Central memory CD4-positive, alpha-beta T cell (primary cell): ENCODE measurements at regions not wholly inside any gene's neighbourhood (a gene's known extent, or its start where the extent isn't known, plus 50 kb on each side); places are given as distances from the start of the nearest gene placed in this dataset.

Experiments
- DNase-seq: peaks from one replicate; pipeline ENCODE4 v3.0.0; 2022

GRCh38 chr18:68623342-68623741 lies 91.6 kb downstream of the TMX3 start:
- peak; percentile 2 for DNase-seq

- no peak for DNase-seq
These were observed 103.6 kb downstream of the TMX3 start for GRCh38 chr18:68611311-68611710.

- no peak for DNase-seq
These were observed 105.9 kb downstream of the TMX3 start for GRCh38 chr18:68608851-68609490.

- no peak for DNase-seq
These were observed 107.1 kb downstream of the TMX3 start for GRCh38 chr18:68607852-68608251.

DNA sequence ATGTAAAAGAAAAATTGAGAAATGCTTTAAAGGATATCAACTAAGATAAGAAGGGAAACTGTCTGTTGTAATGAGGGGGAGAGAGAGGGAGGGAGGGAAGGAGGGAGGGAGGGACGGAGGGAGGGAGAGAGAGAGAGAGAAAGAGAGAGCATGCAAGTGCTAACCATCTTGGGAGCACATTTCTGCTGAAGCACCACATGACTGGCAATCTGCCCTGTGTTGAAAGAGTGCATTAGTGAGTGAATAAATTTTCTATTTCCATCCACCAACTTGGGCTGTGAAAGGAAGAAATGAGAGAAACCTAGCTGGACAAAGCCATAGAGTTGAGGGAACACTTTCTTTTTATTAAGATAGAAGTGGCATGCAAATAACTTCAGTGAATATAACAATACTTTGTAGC lies 110.7 kb downstream of the TMX3 start:
- DNase-seq, result no peak

DNA sequence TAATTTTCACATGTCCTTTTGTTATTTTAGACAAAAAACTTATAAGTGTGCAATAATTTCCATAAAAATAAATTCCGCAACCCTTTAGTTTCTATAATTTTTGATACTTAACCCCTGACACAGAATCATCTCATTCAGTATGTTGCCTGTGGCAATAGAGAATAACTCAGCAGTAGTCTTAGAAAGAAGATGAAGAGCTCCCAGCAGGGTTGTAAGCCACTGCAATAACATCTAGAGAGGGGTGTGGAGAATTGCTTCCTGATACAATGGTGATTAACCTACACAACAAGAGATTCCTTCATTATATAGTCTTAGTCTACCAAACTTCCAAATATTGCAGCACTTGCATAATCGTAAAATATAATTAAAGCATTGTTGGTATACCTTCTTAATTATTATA lies 118.9 kb downstream of the TMX3 start:
- DNase-seq, result no peak

GRCh38 chr18:68588169-68588568 lies 126.7 kb downstream of the TMX3 start:
- DNase-seq, result no peak

DNA sequence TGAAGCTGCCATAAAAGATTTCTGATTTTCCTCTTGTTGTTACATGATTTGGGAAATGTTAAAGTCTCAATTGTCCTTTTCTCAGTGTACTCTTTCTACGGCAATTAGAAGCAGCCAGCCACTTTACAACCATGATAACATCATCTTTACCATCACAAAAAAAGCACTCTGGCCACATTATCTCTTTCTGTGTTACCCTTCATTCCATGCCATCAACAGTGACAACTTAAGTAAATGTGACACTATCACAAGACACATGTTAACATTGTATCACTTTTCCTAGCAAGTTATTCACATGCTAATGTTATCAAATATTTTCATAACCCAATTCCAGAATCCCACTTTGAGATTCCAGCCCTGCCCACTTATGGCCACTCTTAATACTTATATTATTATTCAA lies 131.2 kb downstream of the TMX3 start:
- no peak for DNase-seq

- no peak for DNase-seq
These were observed 140.6 kb downstream of the TMX3 start for GRCh38 chr18:68574311-68574710.

GRCh38 chr18:68569936-68570335 lies 145.0 kb downstream of the TMX3 start:
- DNase-seq, result no peak

- no peak for DNase-seq
These were observed 146.3 kb downstream of the TMX3 start for GRCh38 chr18:68568364-68569155.

GRCh38 chr18:68566991-68567390 lies 147.9 kb downstream of the TMX3 start:
- no peak for DNase-seq

- DNase-seq, result no peak
These were observed 149.9 kb downstream of the TMX3 start for GRCh38 chr18:68564961-68565360.

DNA sequence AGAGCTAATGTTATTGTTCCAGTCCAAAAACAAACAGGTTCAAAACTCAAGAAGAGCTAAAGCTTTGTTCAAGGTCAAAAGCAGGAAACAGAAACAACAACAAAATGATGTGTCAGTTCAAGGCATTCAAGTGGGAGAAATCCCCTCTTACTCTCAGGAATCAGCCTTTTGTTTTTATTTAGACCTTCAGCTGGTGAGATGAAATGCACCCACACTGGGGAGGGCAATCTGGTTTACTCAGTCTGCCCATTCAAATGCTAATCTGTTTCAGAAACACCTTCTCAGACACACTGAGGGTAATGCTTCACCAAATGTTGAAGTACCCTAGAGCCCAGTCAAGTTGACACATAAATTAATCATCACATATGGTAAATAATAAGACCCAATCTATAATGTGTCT lies 150.6 kb downstream of the TMX3 start:
- no peak for DNase-seq

DNA sequence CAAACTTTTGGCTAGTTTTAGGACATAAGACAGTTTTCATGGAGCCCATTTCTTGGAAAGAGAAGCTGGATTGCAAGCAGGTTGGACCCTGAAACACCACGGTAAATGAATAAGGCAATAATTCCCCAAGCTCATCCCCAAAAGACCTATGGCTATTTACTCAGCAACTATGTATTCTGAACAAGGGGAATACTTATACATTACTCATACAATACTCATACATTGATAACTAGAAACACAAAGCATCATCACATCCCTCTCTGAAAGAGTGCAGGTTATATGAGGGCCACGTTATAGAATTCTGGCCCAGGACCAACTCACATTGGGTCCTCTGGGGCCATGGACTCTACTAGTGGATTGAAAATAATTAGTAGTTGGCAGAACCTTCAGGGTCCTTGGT lies 154.8 kb downstream of the TMX3 start:
- no peak for DNase-seq

- DNase-seq, result no peak
These were observed 157.7 kb downstream of the TMX3 start for GRCh38 chr18:68557183-68557582.

GRCh38 chr18:68555879-68556301 lies 159.0 kb downstream of the TMX3 start:
- DNase-seq, result no peak

DNA sequence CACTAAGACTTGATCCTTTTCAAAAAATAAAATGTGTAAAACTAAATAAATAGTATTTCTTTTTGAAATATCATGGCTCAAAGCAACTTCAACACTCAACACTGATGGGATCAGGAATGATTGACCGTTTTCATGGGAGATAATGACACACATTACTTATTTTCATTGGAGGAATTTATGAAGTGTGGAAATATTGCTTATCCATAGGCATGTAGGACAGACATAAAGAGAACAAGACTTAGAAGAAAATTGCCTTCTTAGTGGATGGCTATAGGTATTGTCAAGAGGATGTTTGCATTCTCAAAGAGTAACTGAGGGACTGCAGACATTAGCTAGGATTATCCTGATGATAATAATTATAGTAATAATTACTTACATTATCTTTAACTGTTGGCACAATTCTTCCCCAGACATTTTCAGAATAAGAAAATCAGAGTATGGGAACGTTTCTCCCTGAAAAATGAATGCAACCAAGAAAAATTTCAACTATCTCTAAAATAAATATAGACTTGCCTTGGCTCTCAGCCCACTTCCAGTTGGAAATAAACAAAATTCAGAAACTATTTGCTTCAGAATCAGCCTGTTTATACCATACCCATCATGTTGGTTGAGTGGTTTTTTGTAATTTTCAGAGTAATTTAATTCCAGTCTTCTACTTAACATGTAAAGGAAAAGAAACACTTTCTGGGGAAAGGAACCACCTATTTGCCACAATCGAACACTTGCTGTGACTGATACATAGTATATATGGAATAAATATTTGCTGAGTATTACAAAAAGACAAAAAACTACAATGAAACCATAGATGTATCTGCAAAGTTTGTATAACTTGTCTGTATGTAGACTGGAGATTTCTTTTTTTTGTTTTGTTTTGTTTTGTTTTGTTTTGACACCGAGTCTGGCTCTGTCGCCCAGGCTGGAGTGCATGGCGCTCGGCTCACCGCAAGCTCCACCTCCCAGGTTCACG lies 165.7 kb downstream of the TMX3 start:
- DNase-seq, result no peak

DNA sequence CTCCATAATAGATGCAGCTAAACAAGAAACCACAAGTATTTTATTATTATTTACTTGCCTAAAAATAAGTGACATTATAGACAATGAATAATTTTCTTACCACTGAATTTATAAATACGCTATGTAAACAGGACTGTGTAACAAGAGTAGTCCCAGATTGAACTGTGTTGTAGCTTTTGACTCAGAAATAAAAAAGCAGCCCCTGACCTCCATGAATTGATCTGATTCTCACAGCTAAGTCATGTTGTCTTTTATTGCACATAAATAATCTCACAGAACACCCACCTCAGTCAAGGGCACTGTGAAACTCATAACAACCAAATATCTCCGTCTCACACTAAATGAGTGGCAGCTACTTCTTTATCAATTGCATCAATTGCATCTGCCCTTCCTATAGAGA lies 171.6 kb downstream of the TMX3 start:
- DNase-seq, result no peak

GRCh38 chr18:68542846-68543245 lies 172.1 kb downstream of the TMX3 start:
- DNase-seq, result no peak

DNA sequence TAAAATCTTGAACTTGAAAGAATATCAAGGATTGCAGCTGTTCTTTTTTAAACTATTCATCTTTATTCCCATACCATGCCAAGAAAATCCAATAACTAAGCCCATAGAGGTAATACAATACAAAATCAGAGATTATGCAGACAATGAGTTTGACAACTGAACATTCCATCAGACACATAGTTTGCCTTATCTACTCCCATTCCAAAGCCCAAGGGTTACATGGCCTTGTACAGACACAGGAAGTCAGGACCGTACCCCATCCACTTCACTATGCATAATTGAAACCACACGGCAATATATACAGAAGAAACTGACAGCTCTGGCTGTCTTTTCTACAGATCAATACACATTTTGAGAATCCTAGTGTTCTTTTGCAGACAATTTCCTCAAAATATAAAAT lies 181.3 kb downstream of the TMX3 start:
- no peak for DNase-seq

DNA sequence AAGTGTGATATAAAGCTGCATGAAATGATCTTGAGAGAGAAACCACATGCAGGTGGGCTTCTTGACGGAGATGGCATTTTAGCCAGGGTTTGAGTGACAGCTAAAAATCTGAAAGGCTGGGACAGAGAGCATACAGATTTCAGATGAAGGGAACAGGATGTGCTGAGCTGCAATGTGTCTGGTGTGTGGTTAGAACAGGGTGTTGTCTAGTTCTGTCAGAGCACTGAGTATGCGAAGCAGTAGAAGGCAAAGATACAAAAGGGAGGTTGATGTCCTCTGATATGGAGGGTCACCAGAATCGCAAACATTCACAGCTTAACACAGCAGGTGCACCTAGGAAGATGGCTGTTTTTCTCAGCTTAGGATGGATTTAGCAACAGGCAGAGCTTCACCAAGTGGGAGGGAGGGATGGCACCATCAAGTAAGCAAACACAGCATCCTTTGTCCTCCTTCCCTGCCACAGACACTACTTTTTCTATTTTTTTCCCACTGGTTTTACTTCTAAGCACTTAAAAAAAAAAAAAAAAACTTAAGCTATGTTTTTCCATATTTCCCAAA lies 182.5 kb downstream of the TMX3 start:
- DNase-seq, result no peak

- no peak for DNase-seq
These were observed 189.8 kb downstream of the TMX3 start for GRCh38 chr18:68525091-68525490.
